M059J (cell line): ENCODE measurements at regions not wholly inside any gene's neighbourhood (a gene's known extent, or its start where the extent isn't known, plus 50 kb on each side); places are given as distances from the start of the nearest gene placed in this dataset.
A peak's percentile ranks its signal among the peaks of the same experiment; 100 is the strongest.
"Not testable (repeated sequence)": the region's sequence is repeated elsewhere in the genome, so short reads cannot be mapped to it uniquely, and the experiment has no call there.

Source experiments
- DNase-seq: peaks from one replicate; pipeline ENCODE4 v3.0.0-alpha.2; 2012; ENCODE audit warnings: low read depth

- DNase-seq: no peak
Observed at GRCh38 chr22:41023299-41023623, 69.1 kb upstream of the EP300 start.

- DNase-seq: peak; percentile 87
Observed at GRCh38 chr22:41028841-41029240, 63.6 kb upstream of the EP300 start.

- peak; percentile 87 for DNase-seq
Observed at GRCh38 chr22:41030891-41031290, 61.5 kb upstream of the EP300 start.

GRCh38 chr22:41034706-41035105 lies 57.7 kb upstream of the EP300 start:
- no peak for DNase-seq

DNA sequence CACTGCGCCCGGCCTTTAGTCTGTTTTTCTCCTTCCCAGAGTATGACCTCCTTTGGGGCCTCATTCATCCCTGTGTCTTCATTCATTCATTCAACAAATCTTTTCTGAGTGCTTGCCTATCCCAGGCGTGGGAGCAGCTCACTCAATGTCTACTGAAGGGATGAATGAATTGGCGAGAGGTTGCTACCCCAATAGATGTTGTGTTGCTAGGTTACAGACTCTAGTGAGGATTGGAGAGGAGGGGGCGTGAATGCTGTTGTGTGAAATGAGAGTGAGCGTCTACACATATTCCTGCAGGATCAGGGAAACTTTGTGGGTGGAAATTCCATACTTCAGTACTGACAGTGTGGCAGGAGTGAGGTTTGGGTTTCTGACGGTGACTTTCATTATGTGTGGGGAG lies 55.5 kb upstream of the EP300 start:
- no peak for DNase-seq

- no peak for DNase-seq
Observed at GRCh38 chr22:41038732-41039131, 53.7 kb upstream of the EP300 start.

- DNase-seq: not testable (repeated sequence)
Observed at GRCh38 chr22:41039641-41040040, 52.8 kb upstream of the EP300 start.

DNA sequence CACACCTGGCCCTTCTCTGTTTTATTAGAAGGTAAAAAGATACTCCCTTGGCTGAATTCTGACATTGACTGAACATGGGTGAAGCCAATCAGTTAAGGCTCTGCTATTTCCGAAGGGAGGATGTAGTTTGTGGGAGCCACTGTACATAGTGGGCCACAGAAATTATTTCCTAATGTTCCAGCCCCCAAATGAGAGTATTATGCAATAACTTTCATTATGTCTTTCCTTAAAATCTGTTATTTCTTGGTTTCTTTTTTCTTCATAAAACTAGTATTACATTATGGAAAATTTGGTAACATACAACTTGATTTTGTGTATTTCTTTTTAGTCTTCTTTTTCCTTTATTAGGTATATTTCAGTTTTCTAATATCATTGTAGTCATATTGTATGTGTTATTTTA lies 51.9 kb upstream of the EP300 start:
- no peak for DNase-seq

DNA sequence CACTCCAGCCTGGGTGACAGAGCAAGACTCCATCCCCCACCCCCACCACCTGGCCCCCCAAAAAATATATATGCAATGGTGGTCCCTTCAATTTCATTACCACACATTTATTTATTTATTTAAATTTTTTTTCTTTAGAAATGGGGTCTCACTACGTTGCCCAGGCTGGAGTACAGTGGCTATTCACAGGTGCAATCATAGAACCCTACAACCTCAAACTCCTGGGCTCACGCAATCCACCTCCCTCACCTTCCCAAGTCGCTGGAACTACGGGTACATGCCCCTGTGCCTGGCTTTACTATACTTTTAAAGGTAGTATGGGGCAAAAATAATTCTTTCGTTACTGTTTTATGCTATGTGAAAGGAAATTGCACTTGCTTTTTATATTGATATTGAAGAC lies 50.9 kb upstream of the EP300 start:
- no peak for DNase-seq
